ENCODE measurements at regions not wholly inside any gene's neighbourhood (a gene's known extent, or its start where the extent isn't known, plus 50 kb on each side); places are given as distances from the start of the nearest gene placed in this dataset.
"Not testable (repeated sequence)": the region's sequence is repeated elsewhere in the genome, so short reads cannot be mapped to it uniquely, and the experiment has no call there.

DNA sequence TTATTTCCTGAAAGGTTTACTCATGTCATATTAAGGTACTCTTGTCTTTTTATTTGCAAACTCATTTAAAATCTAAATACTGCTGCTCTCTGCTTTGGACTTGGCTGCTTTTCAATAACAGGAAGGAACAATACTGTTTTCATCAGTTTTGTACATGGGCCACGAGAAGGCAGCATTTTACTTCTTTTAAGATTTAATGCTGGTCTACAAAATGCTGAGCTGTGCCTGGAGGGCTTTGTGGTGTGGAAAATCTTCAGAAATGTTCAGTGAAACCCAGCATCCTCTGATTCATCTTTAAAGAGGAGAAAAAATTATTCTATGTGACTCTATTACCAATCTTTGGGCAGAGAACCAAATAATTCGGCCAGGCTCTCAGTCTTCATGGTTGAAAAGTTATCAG is 155.9 kb downstream of the POTEB3 start:
- TF ChIP-seq, protein P1, sequence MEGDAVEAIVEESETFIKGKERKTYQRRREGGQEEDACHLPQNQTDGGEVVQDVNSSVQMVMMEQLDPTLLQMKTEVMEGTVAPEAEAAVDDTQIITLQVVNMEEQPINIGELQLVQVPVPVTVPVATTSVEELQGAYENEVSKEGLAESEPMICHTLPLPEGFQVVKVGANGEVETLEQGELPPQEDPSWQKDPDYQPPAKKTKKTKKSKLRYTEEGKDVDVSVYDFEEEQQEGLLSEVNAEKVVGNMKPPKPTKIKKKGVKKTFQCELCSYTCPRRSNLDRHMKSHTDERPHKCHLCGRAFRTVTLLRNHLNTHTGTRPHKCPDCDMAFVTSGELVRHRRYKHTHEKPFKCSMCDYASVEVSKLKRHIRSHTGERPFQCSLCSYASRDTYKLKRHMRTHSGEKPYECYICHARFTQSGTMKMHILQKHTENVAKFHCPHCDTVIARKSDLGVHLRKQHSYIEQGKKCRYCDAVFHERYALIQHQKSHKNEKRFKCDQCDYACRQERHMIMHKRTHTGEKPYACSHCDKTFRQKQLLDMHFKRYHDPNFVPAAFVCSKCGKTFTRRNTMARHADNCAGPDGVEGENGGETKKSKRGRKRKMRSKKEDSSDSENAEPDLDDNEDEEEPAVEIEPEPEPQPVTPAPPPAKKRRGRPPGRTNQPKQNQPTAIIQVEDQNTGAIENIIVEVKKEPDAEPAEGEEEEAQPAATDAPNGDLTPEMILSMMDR (IDR thresholded peaks at IDR 0.05) = not testable (repeated sequence)
- not testable (repeated sequence) for TF ChIP-seq POLR2A, POLR2AphosphoS5 (IDR thresholded peaks at IDR 0.05)
